Suppressor macrophage treated with lipopolysaccharide for 4 hours (primary cell): ENCODE measurements at regions not wholly inside any gene's neighbourhood (a gene's known extent, or its start where the extent isn't known, plus 50 kb on each side); places are given as distances from the start of the nearest gene placed in this dataset.
A peak's percentile ranks its signal among the peaks of the same experiment; 100 is the strongest.
"Not testable (repeated sequence)": the region's sequence is repeated elsewhere in the genome, so short reads cannot be mapped to it uniquely, and the experiment has no call there.

Experiments used
- DNase-seq: peaks from one replicate; pipeline ENCODE4 v3.0.0-alpha.2; 2020

GRCh38 chr21:27323331-27323730 is 356.4 kb upstream of the ADAMTS5 start:
- no peak for DNase-seq

DNA sequence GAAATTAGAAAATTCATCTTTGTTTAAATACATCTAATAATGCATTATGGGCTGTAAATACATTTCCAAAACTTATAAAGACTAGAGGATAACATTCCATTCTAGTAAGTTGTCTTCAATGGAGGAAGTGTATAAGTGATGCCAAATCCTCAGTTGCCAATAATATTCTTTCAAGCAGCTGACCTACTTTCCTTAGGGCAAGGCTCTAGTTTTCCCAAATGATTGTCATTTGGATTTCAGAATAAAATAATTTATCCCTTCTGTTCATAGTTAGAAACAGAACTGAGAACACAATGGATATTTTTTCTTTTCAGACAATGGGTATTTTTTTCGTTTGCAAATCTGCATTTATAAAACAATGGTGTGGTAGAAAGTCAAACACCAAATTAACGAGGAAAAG is 354.9 kb upstream of the ADAMTS5 start:
- no peak for DNase-seq

GRCh38 chr21:27320868-27321267 is 354.0 kb upstream of the ADAMTS5 start:
- DNase-seq: no peak

- DNase-seq: not testable (repeated sequence)
Observed at GRCh38 chr21:27317601-27318000, 350.7 kb upstream of the ADAMTS5 start.

GRCh38 chr21:27315373-27315772 is 348.5 kb upstream of the ADAMTS5 start:
- DNase-seq: no peak

DNA sequence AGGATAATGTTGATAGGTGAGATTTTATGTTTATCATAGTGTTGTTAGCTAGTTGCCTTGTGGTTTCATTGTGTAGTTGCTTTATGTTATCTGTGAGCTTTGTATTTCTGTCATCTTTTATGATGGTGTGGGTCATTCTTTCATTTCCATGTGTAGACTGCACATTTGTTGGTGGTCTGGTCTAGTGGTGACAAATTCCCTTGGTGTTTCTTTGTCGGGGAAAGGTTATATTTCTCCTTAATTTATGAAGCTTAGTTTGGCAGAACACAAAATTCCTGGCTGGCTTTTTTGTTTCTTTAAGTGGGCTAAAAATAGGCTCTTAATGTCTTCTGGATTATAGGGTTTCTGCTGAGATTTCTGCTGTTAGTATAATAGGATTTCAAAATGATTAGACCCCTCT is 347.2 kb upstream of the ADAMTS5 start:
- no peak for DNase-seq

DNA sequence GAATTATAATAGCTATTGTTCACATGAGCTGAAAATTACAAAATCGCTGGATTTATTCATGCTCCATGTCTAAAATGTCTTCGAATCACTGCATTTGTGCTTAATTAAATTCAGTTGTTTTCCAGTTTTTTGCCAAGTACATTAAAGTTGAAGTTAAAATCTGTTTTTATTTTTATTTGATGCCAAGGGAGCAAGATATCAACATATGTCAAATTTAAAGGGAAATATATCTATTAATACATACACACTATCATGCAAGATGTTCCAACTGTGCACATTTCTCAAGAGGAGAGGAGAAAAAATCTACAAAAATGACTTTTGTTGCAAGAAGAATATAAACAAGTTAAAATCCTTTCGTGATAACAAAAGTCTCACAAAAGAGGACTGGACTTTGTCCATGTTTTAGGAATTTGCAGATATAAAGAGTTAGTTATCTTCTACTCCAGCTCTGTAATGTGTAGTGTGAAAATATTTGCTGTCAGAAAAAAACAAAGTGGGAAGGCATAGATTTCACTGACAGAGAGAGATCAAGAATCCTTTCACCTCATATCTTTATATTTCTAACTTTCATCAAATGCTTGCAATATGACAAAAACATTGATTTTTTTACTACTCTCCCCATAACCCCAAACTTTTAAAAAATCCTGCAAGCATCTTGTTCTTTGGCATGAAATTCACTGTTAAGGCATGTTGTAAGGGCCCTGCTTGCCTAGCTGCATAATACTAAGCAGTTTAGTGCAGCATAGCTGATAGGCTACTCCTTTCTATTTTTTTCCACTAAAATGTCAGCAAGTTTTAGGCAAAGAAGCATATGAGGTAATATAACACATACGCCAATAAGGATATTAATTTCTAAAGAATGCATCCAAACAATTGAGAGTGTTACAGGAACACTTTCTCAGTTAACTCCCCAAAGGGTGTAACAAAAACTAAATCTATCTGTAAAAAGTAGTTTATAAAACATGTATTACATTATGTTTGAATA is 340.2 kb upstream of the ADAMTS5 start:
- DNase-seq: no peak

DNA sequence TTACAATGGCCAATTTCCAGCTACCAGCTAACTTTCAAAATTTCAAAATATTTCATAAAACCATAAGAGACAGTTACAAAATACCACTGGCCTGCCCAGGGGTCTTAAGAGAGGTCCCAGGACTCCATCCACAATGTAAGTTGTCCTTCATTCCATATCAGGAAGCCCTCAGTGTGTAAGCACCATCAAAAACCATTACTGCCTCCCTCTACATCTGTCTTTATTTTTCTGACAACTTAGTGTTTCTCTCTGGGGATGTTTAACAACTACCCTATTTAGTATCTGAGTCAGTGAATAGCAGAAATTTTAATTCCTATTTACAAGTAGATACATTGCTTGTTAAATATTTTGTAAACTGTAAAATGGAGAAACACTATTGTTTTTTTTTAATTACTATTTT is 339.3 kb upstream of the ADAMTS5 start:
- DNase-seq: no peak

GRCh38 chr21:27301220-27301619 is 334.3 kb upstream of the ADAMTS5 start:
- no peak for DNase-seq

DNA sequence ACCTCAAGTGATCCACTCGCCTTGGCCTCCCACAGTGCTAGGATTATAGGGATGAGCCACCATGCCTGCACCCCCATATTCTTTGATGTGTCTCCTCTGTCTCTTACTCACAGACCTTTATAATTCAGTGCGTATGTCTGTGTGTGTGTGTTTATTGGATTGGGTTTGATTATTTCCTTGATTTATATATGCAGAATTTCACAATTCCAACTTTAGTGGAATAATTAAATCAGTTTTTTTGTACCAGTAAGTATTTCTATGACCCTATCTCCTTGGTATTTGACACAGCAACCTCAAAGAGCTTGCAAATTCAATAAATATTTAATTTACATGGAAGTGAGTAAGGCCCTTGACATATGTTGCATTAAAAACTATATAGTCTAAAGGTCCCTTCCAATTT is 333.9 kb upstream of the ADAMTS5 start:
- DNase-seq: no peak

DNA sequence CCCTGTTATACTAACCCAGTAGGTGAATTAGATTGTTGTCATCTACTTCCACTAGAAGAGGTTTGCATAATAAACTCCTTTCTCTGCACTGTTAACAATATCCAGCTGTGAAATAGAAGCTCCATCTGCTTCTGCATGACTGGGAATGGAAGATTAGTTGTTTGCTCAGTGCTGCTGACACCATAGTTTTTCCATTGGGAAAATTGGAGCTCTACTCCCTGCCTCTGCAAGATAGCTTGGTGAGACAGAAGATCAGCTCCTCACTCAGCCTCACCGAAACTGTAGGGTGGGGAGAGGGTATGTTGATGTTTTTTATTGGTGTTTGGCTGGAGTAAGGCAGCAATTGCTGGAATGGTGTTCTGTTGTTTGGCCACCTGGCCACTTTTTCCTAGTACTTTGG is 331.6 kb upstream of the ADAMTS5 start:
- no peak for DNase-seq

DNA sequence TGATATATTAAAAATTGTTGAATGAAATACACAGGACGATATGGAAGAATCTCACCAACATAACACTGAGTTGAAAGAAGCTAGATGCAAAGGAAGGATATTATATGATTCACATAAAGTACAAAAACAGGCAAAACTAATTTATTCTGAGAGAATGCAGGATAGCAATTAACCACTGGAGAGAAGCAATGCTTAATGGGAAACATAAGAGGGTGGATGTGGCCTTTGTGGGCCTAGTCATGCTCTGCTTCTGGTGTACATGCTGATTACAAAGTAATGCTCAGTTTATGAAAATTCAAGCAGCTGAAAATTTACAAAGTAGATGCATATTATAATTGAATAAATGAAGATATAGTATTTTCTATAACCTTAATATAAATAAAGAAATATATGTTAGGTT is 326.4 kb upstream of the ADAMTS5 start:
- no peak for DNase-seq

- DNase-seq: no peak
Observed at GRCh38 chr21:27292783-27293182, 325.9 kb upstream of the ADAMTS5 start.

DNA sequence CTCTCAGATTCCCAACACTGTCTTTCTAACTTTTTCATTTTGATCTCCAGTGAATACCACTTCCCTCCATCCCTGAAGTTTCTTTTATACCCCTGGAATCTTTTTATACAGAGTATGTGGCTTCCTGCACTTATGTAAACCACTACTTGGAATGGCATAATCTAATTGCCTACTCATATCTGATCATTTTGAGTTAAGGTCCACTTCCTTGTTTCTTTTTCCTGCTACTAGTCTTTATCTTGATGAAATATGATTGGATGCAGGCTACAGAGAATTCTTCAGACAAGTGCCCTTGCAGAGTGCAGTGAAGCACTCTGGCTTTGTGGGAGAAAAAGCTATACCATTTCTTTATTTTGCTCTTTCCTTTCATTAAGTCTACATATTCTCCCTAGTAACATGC is 325.3 kb upstream of the ADAMTS5 start:
- no peak for DNase-seq

GRCh38 chr21:27291006-27291405 is 324.1 kb upstream of the ADAMTS5 start:
- no peak for DNase-seq

- DNase-seq: no peak
Observed at GRCh38 chr21:27290028-27290427, 323.1 kb upstream of the ADAMTS5 start.

DNA sequence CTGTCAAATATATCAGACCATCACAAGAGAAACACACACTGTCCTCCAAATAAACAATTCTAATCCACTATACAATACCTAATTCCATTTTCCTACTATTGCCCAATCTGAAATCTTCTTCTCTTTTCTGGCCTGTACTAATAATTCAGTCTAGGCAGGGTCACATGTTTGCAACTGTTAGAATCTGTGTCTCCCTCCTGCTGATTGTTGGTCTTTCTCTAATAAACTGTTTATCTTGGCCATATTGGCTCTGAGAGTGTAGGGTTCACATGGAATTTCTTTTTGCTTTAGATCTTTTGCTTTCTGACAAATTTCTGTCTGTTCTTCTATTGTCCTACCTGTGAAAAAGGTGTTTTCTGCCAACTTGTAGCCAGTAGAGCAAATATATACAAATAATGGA is 319.9 kb upstream of the ADAMTS5 start:
- DNase-seq: no peak

GRCh38 chr21:27277110-27277509 is 310.2 kb upstream of the ADAMTS5 start:
- DNase-seq: no peak

DNA sequence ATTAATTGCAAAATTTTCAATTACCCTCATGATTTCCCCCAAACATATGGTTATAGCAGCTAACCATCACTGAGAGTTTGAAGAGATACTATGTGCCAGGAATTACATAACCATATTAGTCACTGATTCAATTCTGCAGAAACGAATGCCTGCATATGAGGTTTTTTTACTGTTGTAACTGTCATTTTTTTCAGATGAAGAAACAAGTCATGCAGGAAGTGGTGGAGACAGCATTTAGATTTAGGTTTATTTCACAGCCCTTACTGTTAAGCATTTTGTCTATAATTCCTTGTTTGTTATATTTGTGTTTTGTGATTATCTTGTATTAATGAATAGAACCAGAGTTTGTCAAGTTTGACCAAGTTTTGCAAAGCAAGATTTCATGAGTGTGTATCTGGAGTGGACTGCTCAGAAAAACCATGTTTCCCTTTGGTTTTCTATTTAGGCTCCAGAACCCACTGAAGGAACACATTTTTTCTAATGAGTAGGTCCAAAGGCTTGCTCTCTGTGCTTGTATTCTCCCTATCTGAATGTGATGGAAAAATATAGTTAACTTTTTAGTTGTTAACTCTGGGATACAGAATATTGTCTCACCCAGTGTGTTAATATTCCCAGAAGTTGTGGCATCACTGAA is 308.5 kb upstream of the ADAMTS5 start:
- DNase-seq: peak; percentile 37

GRCh38 chr21:27269644-27270043 is 302.8 kb upstream of the ADAMTS5 start:
- DNase-seq: peak; percentile 15

DNA sequence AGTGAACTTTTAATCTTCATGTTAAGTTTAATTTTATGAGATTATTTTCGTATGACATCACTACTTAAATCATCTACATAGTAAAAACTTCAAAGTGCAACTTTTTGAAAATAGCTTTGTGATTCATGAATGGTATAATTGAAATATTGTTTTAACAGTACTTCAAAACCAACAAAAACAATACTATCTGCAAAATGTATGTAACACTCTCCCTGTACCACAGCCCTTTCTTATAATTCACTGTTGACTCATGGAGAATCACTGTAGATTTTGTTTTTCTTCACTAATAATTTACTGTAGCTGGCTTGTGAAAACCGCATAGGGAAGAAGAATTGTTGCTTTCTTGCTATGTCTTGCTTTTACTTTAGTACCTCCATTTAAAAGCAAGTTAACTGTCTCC is 301.4 kb upstream of the ADAMTS5 start:
- no peak for DNase-seq

DNA sequence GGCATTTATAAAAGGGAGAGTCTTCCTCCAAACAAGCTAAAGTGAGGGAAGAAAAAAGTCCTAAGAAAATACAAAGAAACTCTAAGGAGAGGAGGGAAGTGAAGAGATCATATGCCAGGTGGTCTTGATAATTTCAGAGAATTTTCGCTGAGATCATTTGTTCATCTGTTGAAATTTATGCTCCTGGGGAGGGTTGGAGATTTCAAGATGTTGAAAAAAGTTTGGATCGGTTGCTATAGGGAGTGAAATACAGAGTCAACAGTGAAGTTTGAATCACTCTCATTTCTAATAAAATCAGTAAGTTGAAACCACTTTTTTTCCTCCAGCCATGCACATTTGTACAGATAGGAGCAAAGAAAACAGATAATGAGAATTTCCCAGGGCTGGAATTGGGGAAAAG is 299.1 kb upstream of the ADAMTS5 start:
- DNase-seq: no peak

GRCh38 chr21:27265492-27265891 is 298.6 kb upstream of the ADAMTS5 start:
- no peak for DNase-seq

DNA sequence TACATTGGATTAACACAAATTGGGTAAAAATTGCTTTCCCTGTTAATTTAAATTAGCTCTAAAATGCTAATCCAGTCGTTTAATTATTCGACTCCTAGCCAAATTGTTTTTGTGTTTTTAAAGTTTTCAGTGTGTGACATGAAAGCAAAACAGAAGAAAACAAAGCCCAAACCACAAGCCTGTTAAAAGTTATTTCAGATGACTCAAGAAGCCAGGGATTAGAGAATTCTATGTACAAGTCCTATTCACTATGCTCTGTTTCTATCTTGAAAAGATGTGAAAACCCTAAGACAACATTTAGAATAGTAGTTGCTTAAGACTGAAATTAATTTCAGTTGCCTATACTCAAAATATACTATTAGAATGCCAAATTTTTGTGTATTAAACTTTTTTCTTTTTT is 294.8 kb upstream of the ADAMTS5 start:
- no peak for DNase-seq
